CD4-positive, alpha-beta T cell (primary cell): ENCODE measurements at regions not wholly inside any gene's neighbourhood (a gene's known extent, or its start where the extent isn't known, plus 50 kb on each side); places are given as distances from the start of the nearest gene placed in this dataset.

Source experiments
- ATAC-seq: fragments of 200-7000 bp; cut with Tn5 transposase; one replicate; pipeline ENCODE4 v1.10.0; 2022; ENCODE audit warnings: mild to moderate bottlenecking; ENCODE audit not compliant: poor library complexity
- CTCF ChIA-PET: fragments of 350-600 bp; sonication (Branson Sonifier 250); formaldehyde crosslinking; loops from one replicate; lab custom pipeline; 2021; ENCODE audit warnings: antibody characterized with exemption, inconsistent platforms; lab: Charles Lee
- POLR2A ChIA-PET: fragments of 350-600 bp; sonication (Branson Sonifier 250); formaldehyde crosslinking; loops from one replicate; lab custom pipeline; 2021; ENCODE audit warnings: antibody characterized with exemption, inconsistent platforms; lab: Charles Lee
- DNase-seq, 14 experiments: peaks; one replicate each; pipeline ENCODE4 v3.0.0-alpha.2; 2013 to 2020; ENCODE audit warnings: mixed read lengths in 2 of 14
- H3K27ac ChIP-seq, 2 donors: one replicate each; pipeline versions ENCODE4 v1.5.1 to v1.7.0; 2013; ENCODE audit warnings: low read length in 2 of 2, low read depth in 1 of 2, mild to moderate bottlenecking in 1 of 2
- H3K27me3 ChIP-seq, 2 experiments: 1 replicate in 1 of 2; 2 replicates in 1 of 2; pipeline versions ENCODE4 v1.6.1 to v1.7.0; 2013; ENCODE audit warnings: low read length in 2 of 2, control low read depth in 1 of 2, mild to moderate bottlenecking in 1 of 2, moderate library complexity in 1 of 2; ENCODE audit not compliant: insufficient read depth in 2 of 2, control insufficient read depth in 1 of 2
- H3K36me3 ChIP-seq: one replicate; pipeline ENCODE4 v1.6.1; 2013; ENCODE audit warnings: low read length, control low read depth; ENCODE audit not compliant: insufficient read depth
- H3K4me1 ChIP-seq: one replicate; pipeline ENCODE4 v1.6.1; 2013; ENCODE audit warnings: low read length, control low read depth; ENCODE audit not compliant: insufficient read depth
- H3K4me3 ChIP-seq: one replicate; pipeline ENCODE4 v1.5.1; 2013; ENCODE audit warnings: mild to moderate bottlenecking, low read length, moderate library complexity
- H3K9me3 ChIP-seq, 2 experiments: 1 replicate in 1 of 2; 2 replicates in 1 of 2; pipeline versions ENCODE4 v1.6.1 to v1.7.0; 2013; ENCODE audit warnings: low read length in 2 of 2, mild to moderate bottlenecking in 2 of 2, control low read depth in 1 of 2, moderate library complexity in 1 of 2; ENCODE audit not compliant: control insufficient read depth in 1 of 2, insufficient read depth in 1 of 2
- H3K27ac Mint-ChIP-seq: one replicate; pipeline ENCODE4 v1.8.0; 2020; ENCODE audit warnings: mixed read lengths
- H3K27me3 Mint-ChIP-seq: one replicate; pipeline ENCODE4 v1.8.0; 2021; ENCODE audit warnings: mixed read lengths
- H3K36me3 Mint-ChIP-seq: one replicate; pipeline ENCODE4 v1.8.0; 2021; ENCODE audit warnings: low read depth, mixed read lengths
- H3K4me1 Mint-ChIP-seq: one replicate; pipeline ENCODE4 v1.8.0; 2021; ENCODE audit warnings: low read depth, mixed read lengths
- H3K4me3 Mint-ChIP-seq: one replicate; pipeline ENCODE4 v1.8.0; 2020; ENCODE audit warnings: mild to moderate bottlenecking, mixed read lengths
- H3K9me3 Mint-ChIP-seq: one replicate; pipeline ENCODE4 v1.8.0; 2020; ENCODE audit warnings: mixed read lengths
- intact Hi-C, 2 experiments: fragments of 100-400 bp; cut with DNase I in 1 of 2; cut with micrococcal nuclease in 1 of 2; formaldehyde crosslinking; loops; one replicate each; pipeline versions ENCODE4 v1.15.1 to v1.9.0; 2023 to 2025; cut with DNase I, micrococcal nuclease
- TF ChIP-seq, protein P1 (sequence below): fragments of 200-600 bp; IDR thresholded peaks from one replicate; pipeline ENCODE4 v1.8.0; 2022; ENCODE audit warnings: antibody characterized with exemption, mild to moderate bottlenecking

DNA sequence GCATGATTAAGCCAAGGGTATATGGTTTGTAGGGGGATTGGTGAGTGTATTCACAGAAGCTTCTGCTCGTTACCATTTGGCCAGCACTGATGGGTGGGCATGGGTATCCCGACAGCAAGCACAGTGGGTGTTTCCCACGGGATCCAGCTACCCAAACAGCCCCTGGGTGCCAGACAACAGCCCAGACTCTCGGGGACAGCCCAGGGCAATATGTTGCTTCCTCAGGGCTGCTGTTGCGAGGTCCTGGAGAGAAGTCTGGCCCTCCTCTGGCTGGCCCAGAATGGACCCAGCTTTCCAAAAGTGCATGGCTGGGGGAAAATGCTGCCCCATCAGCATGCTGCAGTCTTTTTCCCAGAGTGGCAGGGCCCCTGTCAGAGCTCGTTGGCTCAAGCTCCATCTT lies 247.0 kb downstream of the IRX1 start:
- no peaks in the 10 kb centered on the region for H3K27me3 ChIP-seq
- no peak for ATAC-seq
- no peaks in the 10 kb centered on the region for H3K36me3 ChIP-seq
- Mint-ChIP-seq H3K36me3 (no peaks in the 10 kb centered on the region), H3K4me1 (no peaks in the 10 kb centered on the region), H3K27me3 (no peaks in the 10 kb centered on the region), H3K27ac (no peak overlapping the region), H3K9me3 (no peaks in the 10 kb centered on the region), H3K4me3 (no peak overlapping the region)
- ChIA-PET POLR2A (interaction anchor here (0.6 kb wide), 1 partner anchor 860 kb away, joined by 3 read pairs; no protein-coding TSS in a partner anchor), CTCF (no interaction called here)
- H3K27ac ChIP-seq = no peak overlapping the region
- H3K9me3 ChIP-seq = peaks cover 0 to 14% of the 10 kb centered on the region in 2 experiments
- no peaks in the 10 kb centered on the region for H3K4me1 ChIP-seq
- no peak for DNase-seq
- intact Hi-C loops = no loop called here
- H3K4me3 ChIP-seq = no peak overlapping the region
- TF ChIP-seq, protein P1, sequence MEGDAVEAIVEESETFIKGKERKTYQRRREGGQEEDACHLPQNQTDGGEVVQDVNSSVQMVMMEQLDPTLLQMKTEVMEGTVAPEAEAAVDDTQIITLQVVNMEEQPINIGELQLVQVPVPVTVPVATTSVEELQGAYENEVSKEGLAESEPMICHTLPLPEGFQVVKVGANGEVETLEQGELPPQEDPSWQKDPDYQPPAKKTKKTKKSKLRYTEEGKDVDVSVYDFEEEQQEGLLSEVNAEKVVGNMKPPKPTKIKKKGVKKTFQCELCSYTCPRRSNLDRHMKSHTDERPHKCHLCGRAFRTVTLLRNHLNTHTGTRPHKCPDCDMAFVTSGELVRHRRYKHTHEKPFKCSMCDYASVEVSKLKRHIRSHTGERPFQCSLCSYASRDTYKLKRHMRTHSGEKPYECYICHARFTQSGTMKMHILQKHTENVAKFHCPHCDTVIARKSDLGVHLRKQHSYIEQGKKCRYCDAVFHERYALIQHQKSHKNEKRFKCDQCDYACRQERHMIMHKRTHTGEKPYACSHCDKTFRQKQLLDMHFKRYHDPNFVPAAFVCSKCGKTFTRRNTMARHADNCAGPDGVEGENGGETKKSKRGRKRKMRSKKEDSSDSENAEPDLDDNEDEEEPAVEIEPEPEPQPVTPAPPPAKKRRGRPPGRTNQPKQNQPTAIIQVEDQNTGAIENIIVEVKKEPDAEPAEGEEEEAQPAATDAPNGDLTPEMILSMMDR = no peak

DNA sequence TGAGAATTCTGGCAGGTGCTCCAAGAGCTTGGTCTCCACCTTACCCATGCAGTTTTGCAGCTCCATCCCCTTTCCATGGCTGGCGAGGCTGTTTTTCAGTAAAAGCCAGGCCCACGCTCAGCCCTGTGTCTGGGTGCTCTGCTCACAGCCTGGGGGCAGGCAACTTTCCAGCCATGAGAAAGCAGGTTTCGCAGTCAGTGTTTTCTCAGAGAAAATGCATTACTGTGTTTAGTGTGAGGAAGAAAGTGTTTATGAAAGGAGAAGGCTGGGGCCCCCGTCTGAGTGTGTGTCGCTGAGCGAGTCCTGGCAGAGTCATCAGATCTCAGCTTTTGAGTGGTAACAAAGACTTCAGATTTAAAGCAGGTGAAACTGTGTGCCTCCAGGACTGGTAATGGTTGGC lies 248.1 kb downstream of the IRX1 start:
- TF ChIP-seq, protein P1 = no peak
- Mint-ChIP-seq H3K27me3 (no peaks in the 10 kb centered on the region), H3K36me3 (no peaks in the 10 kb centered on the region), H3K27ac (no peak overlapping the region), H3K4me1 (no peaks in the 10 kb centered on the region), H3K4me3 (no peak overlapping the region), H3K9me3 (no peaks in the 10 kb centered on the region)
- ChIA-PET POLR2A (no interaction called here), CTCF (no interaction called here)
- Histone ChIP-seq H3K9me3 (peaks cover 0 to 14% of the 10 kb centered on the region in 2 experiments), H3K4me1 (no peaks in the 10 kb centered on the region), H3K27me3 (no peaks in the 10 kb centered on the region), H3K27ac (no peak overlapping the region), H3K36me3 (no peaks in the 10 kb centered on the region), H3K4me3 (no peak overlapping the region)
- no peak for ATAC-seq
- intact Hi-C loops = no loop called here
- DNase-seq = no peak

DNA sequence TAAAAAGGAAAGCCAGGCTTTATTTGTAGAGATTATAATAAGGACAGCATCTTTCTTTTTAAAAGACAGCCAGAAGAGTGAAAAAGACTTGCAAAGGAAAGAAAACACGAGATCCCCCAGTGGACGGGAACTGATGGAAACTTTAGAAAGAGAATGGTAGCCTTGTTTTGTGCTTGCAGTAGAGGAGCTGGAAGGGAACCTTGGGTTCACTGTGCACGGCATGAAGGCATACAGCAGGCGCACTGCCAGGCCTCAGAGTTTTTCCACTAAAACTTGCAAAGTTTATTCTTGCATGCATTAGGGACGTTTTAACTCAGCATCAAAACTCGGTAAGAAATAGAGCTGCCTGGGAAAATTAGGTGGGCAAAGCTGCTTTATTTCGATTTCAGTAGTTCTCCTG lies 248.6 kb downstream of the IRX1 start:
- Histone ChIP-seq H3K4me1 (no peaks in the 10 kb centered on the region), H3K9me3 (peaks cover 0 to 14% of the 10 kb centered on the region in 2 experiments), H3K36me3 (no peaks in the 10 kb centered on the region), H3K27ac (no peak overlapping the region), H3K4me3 (no peak overlapping the region), H3K27me3 (no peaks in the 10 kb centered on the region)
- Mint-ChIP-seq H3K9me3 (no peaks in the 10 kb centered on the region), H3K4me3 (no peak overlapping the region), H3K4me1 (no peaks in the 10 kb centered on the region), H3K27ac (no peak overlapping the region), H3K27me3 (no peaks in the 10 kb centered on the region), H3K36me3 (no peaks in the 10 kb centered on the region)
- intact Hi-C loops = no loop called here
- ATAC-seq (no peak), DNase-seq (no peak)
- TF ChIP-seq, protein P1 = no peak
- POLR2A ChIA-PET = no interaction called here
- CTCF ChIA-PET = no interaction called here
